GM13977 (cell line): ENCODE measurements at regions not wholly inside any gene's neighbourhood (a gene's known extent, or its start where the extent isn't known, plus 50 kb on each side); places are given as distances from the start of the nearest gene placed in this dataset.

Source experiments
- DNase-seq: peaks from one replicate; pipeline ENCODE4 v3.0.0; 2012; ENCODE audit warnings: low spot score
- in situ Hi-C: fragments of 300-500 bp; cut with MboI; formaldehyde crosslinking; loops from one replicate; pipeline ENCODE4 v1.12.0; 2022; ENCODE audit warnings: low sequenced_read_pairs, low pct_unique_long_range_greater_than_20kb, mixed read lengths, inconsistent platforms; ENCODE audit not compliant: unreplicated experiment
- TF ChIP-seq, protein P1 (sequence below): IDR thresholded peaks from 2 replicates; pipeline ENCODE4 v1.5.1; 2012; ENCODE audit warnings: mild to moderate bottlenecking, control low read depth; ENCODE audit not compliant: insufficient read depth; ENCODE audit errors: extremely low read depth, missing control alignments

GRCh38 chr15:39215015-39215414 is 365.9 kb upstream of the THBS1 start:
- TF ChIP-seq, protein P1, sequence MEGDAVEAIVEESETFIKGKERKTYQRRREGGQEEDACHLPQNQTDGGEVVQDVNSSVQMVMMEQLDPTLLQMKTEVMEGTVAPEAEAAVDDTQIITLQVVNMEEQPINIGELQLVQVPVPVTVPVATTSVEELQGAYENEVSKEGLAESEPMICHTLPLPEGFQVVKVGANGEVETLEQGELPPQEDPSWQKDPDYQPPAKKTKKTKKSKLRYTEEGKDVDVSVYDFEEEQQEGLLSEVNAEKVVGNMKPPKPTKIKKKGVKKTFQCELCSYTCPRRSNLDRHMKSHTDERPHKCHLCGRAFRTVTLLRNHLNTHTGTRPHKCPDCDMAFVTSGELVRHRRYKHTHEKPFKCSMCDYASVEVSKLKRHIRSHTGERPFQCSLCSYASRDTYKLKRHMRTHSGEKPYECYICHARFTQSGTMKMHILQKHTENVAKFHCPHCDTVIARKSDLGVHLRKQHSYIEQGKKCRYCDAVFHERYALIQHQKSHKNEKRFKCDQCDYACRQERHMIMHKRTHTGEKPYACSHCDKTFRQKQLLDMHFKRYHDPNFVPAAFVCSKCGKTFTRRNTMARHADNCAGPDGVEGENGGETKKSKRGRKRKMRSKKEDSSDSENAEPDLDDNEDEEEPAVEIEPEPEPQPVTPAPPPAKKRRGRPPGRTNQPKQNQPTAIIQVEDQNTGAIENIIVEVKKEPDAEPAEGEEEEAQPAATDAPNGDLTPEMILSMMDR: no peak
- in situ Hi-C loops: no loop called here
- DNase-seq: no peak

- TF ChIP-seq, protein P1: no peak
- DNase-seq: no peak
- in situ Hi-C loops: no loop called here
Measured at GRCh38 chr15:39216816-39217215, 364.1 kb upstream of the THBS1 start.

DNA sequence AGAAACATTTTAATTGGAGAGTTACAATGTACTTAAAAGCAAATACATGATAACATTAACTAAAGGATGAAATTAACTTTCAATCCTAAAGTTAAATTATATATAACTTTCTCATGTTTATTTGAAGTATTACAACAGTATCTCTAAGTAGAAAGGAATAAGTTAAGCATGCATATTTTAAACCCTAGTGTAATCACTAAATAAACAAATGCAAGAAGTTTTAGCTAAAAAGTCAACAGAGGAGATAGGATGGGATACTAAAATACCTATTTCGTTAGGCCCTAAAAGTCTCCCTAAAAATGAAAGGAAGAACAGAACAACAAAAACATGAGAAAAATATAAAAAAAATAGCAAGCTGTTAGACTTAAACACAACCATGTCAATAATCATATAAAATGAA is 361.3 kb upstream of the THBS1 start:
- no peak for DNase-seq
- in situ Hi-C loops: no loop called here
- TF ChIP-seq, protein P1: no peak

GRCh38 chr15:39226169-39226937 is 354.5 kb upstream of the THBS1 start:
- TF ChIP-seq, protein P1: no peak
- no peak for DNase-seq
- in situ Hi-C loops: no loop called here

- DNase-seq: no peak
- TF ChIP-seq, protein P1: no peak
- in situ Hi-C loops: no loop called here
Measured at GRCh38 chr15:39227001-39227400, 353.9 kb upstream of the THBS1 start.

DNA sequence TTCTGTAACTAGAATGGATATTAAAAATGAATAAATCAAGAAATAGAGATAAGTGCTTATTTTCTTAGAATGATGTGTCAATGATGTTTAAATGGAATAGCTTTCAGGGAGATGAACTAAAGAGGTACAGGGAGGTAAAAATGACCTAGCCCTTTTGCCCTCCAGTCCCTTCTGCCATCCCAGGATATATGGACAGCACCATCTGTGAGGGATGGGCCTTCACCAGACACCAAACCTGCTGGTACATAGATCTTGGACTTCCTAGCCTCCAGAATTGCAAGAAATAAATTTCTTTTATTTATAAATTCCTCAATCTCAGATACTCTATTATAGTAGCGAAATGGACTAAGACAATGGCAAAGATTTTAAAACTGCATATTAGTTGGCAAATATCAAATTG is 352.0 kb upstream of the THBS1 start:
- TF ChIP-seq, protein P1: no peak
- in situ Hi-C loops: no loop called here
- no peak for DNase-seq
